Keratinocyte (primary cell): ENCODE measurements at regions not wholly inside any gene's neighbourhood (a gene's known extent, or its start where the extent isn't known, plus 50 kb on each side); places are given as distances from the start of the nearest gene placed in this dataset.

Experiments
- CTCF ChIP-seq, 3 experiments: IDR thresholded peaks in 1 of 3; conservative IDR thresholded peaks in 1 of 3; optimal IDR thresholded peaks in 1 of 3; 2 replicates in 2 of 3; 3 replicates in 1 of 3; pipeline versions ENCODE3 to v1.5.1; 2011; ENCODE audit warnings: low read length in 3 of 3, mild to moderate bottlenecking in 3 of 3, moderate library complexity in 2 of 3, control low read depth in 1 of 3, inconsistent platforms in 1 of 3; ENCODE audit not compliant: insufficient read depth in 2 of 3; ENCODE audit errors: extremely low read depth in 1 of 3
- EZH2 ChIP-seq: IDR thresholded peaks from one replicate; pipeline ENCODE4 v1.6.1; 2012; ENCODE audit warnings: inconsistent platforms, mild to moderate bottlenecking, low read length, moderate library complexity

- TF ChIP-seq EZH2 (no peak), CTCF (optimal IDR thresholded peaks at IDR 0.05 in 1 of 3, IDR thresholded peaks at IDR 0.05 in 1 of 3, conservative IDR thresholded peaks at IDR 0.05 in 1 of 3; ENCODE audit: extremely low read depth in 1 of 3, insufficient read depth in 2 of 3, low read length in 3 of 3) (no peak)
Measured at GRCh38 chr11:129724866-129725265, 90.8 kb upstream of the TMEM45B start.
